Middle frontal gyrus (tissue), 1 donor: ENCODE measurements at regions not wholly inside any gene's neighbourhood (a gene's known extent, or its start where the extent isn't known, plus 50 kb on each side); places are given as distances from the start of the nearest gene placed in this dataset.

Source experiments
- DNase-seq: peaks from one replicate; pipeline ENCODE4 v3.0.0-alpha.2; 2015; ENCODE audit warnings: low spot score; ENCODE audit errors: extremely low spot score

DNA sequence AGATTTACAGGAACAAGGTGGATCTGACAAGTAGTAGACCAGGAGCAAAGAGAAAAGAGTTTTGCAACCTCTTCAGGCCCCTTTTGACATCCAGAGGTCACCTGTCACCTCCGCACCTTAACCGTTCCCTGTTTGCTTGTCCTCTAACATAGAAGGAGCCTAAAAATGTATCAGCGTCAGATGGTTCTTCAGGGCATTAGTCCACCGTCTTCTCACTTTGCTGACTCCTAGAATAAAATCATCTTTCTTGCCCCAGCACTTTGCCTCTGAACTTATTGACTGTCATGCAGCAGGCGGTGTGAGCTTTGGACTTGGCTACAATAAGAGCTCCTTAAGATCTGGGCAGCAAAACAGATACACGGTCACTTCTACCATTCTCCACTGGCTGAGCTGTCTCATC, 339.7 kb upstream of the B3GAT1 start:
- DNase-seq, result no peak

DNA sequence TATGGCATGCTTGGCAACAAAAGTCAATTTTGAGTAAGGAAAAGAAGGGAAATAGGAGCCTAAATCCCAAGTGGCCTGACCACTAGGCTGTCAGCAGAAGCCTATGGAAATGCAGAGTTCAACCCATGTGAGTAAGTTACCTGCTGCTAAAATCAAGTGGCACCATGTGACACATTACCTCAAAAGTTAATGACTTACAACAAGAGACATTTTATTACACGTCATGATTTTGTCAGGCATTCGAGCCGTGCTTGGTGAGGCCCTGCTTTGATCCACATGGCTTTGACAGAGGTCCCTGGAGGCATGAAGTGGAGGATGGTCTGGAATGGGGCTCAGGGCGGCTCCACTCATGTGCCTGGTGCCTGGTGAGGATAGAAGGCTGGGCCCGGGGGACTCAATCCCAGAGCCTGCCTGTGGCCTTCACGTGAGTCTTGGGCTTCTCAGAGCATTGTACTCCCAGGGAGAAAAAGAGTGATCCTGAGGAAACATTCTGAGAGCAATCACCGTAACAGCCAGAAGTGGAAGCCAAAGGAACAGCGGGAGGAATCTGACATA, 339.1 kb upstream of the B3GAT1 start:
- no peak for DNase-seq

DNA sequence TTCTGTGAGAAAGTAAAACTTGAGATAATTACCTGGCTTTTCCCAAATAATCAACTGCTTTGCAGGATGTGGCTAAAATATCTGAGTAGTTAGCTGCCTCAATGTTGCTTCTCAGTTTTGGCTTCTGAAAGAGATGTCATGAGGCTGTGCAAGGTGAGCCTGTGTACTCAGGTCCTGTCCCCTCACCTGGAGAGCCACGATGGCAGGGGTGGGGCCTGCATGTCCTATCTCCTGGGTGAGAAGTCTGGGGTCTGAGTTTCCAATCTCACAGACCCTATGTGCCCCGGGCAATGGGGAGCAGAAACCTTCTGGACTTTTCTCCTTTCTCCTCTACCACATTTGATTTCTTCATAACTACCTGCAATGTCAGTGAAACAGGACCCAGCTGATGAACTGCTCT, 338.6 kb upstream of the B3GAT1 start:
- DNase-seq, result no peak

DNA sequence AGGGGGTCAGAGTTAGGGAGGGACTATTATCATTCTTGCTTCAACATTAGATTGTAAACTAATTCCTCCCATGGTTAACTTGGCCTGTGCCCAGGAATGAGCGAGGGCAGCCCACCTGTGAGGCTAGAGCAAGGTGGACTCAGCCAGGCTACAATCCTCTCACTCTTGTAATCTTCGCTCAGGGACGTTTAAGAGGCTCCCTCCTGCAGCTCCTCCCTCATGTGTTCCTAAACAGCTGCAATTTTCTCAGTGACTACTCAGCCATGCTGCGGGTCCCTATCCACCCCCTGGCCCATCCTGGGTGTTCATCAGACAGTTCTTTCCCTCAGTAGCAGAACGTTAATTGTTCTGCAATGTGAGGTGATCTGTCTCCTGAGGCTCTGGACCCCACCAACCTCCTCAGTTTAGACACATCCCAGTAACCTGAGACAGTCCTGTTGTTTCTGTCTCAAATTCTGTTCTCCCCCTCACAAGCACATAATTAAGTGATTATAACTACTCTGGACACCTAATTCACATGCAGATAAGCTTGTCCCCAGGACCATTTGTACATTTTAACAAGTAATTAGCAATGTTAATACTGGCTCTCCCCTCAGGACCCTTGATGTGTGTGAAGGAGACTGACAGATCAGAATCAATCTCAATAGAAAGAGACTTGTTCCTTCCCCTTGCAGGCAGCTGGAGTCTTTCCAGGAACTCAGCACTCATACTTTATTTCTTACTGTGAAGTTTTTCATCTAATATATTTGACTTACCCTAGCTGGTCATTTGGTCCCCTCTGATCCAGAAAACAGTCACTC, 337.2 kb upstream of the B3GAT1 start:
- no peak for DNase-seq

DNA sequence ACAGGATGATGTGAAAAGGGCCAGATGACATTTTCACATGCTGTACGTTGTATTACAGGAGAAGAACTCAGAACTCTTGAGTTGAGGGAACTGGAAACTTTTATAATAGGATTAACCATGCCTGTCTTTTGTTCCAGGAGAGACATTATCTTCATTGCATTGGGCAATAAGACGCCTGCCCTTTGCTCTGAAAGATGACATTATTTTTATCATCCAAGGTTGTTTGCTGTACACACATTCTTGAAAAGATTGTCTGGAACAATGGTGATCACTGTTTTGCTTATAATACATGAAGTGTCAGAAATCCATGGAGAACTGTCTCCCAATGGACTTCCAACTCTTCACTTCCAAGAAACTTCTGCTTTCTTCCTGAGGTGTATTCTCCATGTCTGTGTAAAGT, 334.6 kb upstream of the B3GAT1 start:
- no peak for DNase-seq

DNA sequence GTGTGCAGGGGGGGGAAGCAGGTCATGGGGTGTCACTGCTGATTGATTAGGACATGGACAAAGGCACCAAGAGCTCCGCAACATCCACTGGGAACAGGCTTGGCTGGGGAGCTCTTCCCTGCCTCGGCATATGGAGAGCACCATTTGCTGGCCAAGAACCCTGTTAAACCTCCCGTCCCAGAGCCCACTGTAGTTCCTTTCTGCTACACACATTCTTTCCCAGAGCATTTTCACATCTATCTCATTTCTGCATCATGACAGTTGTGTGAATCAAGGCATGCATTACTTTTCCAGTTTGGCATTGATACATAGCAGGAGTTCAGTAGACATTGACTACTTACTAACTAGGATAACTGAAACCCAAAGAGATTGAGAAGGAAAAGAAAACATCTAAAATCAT, 333.4 kb upstream of the B3GAT1 start:
- DNase-seq, result no peak

DNA sequence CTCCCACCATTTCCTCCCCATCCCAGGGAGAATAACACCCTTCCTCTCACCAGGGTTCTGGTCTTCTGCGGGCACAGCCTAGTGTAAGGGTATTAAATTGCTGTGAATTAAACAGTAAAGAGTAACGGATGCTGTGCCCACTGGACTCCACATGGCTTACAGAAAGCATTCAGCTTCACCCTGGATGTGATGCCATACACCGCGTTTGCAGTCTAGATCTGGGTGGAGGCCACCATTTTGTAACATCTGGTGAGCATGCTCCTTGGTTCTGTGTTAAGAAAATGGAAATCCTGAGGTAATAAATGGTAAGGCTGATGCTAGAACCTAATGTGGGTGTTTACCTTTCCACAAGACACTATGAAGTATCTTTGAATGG, 331.8 kb upstream of the B3GAT1 start:
- no peak for DNase-seq

DNA sequence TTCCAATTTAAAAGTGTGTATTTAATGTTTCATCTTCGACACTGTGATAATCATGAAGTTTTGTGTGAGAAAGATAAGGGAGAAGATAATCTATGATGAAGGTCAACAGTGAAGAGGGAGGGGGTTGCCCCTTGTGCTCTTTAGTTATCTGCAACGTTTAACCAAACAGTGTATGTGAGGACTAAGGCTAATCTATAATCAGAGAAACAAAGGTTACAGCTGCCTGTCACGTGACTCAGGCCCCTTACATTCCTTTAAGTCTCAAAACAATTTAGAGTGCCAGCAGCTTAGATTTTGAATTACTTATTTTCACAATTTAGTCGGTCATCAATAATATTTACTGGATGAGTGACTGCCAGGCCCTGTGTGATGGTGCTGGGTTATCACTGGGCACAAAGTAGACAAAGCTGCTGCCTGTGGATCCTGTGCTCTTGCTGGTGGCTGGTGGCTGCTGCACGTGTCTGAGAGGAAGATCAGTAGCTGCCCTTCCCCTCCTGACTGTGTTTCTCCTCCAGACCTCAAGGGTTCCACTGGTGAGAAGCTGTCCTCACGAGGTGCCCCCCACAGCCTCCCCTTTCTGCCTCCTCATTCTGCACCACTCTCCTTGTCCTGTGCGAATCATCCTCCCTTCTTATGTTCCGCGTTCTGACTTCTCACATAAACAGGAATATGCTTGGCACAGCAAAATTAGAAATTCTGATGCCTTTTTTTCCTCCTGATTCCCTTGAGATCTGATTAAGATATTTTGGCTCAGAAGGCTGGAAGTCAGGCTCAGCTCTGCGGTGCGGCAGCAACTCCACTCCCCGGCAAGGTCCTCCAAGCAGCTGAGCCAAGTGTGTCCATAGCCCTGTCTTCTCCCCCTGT, 331.1 kb upstream of the B3GAT1 start:
- no peak for DNase-seq

DNA sequence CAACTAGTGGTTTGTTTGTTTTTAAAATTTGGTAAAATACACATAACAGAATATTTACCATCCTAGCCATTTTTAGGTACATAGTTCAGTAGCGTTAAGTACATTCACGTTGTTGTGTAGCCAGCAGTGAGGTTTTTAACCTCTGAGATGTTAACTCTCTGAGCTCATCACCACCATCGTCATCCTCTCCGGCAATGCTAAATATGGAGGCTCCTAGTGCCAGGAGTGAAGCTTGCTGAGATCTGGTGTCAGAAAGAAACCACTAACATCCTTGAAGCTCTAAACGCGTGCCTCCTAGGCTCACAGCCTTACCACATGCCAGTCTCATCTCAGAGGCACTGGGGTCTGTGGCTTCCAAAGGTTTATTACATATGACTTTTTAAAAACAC, 330.2 kb upstream of the B3GAT1 start:
- DNase-seq, result no peak

DNA sequence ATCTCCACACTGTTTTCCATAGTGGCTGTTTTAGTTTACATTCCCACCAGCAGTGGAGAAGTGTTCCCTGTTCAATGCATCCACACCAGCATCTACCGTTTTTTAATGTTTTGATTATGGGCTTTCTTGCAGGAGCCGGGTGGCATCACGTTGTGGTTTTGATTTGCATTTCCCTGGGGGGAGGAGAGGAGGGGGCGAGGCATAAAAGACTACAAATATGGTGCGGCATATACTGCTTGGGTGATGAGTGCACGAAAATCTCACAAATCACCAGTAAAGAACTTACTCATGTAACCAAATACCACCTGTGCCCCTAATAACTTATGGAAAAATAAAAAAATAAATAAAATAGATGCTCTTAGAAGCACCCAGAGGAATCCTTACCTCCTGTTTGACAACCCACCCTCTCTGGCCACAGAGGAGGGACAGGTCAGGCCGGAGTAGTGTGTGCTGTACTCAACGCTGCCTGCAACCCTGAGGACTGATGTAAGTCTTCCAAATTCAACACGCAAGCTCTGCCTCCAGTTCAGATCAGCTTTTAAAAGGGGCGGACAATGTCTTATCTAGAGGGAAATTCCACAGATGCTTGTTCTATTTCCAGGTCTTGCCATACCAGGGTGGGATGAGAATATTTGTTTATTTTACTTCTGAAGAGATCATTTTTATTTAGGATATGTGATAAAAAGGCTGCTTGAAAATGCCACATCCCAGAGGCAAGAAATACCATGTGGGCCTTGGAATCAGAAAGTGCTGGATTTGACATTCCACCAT, 329.6 kb upstream of the B3GAT1 start:
- DNase-seq, result no peak

DNA sequence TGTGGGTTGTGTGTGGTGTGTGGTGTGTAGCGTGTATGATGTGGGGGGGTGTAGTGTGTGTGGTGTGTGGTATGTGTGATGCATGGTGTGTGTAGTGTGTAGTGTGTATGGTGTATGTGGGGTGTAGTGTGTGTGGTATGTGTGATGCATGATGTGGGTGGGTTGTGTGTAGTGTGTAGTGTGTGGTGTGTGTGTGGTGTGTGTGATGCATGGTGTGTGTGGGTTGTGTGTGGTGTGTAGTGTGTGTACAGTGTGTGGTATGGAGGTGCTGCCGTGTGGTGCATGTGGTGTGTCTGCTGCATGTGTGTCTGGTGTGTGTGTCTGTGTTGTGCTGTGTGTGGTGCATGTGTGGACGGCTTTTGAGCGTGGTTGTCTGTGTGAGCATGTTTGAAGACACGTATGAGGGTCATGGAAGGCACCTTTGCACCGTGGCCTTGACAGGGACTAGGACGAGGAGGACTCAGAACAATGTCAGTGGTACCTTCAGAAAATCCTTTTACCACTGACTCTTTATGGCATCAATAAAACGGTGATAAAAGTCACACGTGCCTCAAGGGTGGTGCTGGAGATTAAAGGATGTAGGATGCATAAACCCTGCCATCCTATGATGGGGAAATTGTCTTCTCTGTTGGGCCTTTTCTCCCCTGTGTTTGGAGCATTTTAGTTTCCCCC, 328.7 kb upstream of the B3GAT1 start:
- no peak for DNase-seq

DNA sequence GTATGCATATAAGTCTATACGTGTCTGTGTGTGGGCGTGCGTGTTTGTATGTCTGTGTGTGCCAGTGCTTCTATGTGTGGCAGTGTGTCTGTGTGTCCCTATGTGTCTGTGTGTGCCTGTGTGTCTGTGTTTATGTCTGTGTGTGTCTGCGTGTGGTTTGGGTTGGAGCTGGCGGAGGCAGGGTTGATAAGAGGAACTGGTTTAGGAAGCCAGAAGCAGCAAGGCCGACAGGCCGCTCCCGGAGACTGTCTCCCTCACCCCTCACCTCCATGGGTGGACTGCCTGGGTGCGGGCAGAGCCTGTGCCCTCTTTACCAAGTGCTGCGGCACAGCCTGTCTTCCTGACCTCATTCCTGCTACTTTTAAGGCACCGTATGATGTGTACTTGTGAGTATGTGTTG, 327.1 kb upstream of the B3GAT1 start:
- no peak for DNase-seq

DNA sequence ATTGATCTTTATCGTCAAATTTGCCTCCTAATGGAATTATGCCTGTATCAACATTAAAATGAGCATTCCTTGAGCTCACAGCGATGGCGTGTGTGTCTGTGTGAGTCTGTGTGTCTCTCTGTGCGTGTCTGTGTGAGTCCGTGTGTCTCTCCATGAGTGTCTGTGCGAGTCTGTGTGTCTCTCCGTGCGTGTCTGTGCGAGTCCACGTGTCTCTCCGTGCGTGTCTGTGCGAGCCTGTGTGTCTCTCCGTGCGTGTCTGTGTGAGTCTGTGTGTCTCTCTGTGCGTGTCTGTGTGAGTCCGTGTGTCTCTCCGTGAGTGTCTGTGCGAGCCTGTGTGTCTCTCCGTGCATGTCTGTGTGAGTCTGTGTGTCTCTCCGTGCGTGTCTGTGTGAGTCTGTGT, 326.5 kb upstream of the B3GAT1 start:
- DNase-seq, result no peak

DNA sequence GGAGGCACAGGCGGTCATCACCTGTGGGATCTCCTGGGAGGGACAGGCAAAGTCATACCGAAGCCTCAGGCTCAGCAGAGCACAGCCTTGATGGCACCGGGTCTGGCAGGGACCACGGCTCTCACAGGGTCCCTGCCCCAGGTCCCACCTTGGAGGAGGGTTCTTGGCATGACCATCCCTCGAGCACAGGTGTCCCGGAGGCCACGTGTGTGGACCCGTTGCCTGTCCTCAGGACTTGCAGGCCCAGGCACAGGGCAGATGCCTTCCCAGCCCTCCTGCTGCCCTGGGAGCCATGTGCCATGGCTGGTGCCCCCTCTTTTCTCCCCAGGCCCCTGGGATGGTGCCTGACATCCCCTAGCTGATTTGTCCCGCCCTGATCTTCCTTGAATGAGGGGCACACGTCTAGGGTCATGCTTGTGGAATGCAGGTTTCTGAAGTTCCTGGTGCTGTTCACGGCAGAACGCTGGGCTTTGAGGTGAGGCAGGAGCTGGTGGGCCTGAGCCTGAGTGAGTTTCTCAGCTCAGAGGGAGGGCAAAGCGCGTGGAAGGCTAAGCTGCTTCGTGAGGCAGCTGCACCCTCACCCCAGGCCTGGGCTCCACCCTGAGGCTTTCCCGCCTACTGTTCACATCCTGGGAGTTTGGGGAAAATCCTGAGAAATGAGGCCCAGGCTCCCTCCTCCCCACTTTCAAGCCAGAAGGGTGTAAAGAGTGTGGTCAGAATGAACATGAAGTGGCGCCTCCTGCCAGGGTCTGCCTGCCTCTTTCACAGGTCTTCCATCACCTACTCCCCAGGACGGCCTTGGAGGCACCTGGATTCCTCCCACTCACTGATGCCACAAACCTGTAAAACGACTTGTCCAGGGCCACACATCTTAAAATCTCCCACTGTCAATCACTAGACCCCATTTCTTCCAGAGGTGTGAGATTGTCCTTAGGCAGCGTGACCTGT, 325.8 kb upstream of the B3GAT1 start:
- DNase-seq, result no peak

DNA sequence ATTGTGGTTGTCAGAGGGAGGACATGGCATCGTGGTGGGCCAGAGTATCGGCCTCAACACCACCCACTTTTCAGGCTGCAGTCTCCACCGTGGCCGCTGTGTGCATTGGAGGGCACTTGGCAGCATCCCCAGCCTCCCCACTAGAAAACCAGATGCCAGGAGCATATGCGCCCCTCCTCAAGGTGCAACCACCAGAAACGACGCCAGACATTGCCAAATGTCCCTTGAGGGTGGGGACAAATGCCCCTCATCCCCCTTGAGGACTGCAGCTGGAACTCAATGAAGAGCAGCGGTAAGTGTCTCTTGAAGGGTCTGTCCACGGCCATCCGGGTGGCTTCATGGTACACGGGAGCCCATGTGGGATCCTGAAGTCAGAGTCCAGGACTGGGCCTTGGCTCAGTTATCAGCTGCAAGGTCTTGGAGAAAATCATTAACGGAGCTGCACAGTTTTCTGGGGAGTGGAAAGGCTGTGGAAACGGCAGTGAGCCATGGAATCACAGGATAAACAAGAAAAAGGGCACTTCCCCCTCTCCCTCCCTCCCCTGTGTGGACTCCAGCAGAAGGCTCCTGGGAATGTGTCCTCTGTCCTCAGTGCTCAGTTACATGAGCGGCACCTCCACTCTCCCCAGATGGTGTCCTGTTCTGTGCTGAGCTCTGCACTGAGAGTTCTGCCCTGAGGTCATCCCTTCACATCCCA, 324.4 kb upstream of the B3GAT1 start:
- DNase-seq, result no peak

DNA sequence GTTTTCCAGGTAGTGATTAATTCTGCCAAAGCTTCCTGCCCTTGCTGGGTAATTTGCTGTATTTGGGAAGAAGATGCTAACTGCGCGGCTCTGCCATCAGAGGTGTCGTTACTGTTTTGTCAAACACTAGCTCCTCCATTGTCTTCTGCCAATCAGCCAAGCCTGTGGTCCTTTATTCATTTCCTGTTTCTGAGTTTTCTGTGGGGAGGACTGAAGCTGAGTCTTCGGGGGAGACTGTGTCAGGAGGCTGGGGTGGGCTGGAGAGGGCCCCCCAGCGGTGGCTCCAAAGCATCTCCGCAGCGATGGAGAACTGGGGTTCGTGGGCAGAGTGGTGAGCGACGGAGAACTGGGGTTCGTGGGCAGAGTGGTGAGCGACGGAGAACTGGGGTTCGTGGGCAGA, 322.9 kb upstream of the B3GAT1 start:
- no peak for DNase-seq

DNA sequence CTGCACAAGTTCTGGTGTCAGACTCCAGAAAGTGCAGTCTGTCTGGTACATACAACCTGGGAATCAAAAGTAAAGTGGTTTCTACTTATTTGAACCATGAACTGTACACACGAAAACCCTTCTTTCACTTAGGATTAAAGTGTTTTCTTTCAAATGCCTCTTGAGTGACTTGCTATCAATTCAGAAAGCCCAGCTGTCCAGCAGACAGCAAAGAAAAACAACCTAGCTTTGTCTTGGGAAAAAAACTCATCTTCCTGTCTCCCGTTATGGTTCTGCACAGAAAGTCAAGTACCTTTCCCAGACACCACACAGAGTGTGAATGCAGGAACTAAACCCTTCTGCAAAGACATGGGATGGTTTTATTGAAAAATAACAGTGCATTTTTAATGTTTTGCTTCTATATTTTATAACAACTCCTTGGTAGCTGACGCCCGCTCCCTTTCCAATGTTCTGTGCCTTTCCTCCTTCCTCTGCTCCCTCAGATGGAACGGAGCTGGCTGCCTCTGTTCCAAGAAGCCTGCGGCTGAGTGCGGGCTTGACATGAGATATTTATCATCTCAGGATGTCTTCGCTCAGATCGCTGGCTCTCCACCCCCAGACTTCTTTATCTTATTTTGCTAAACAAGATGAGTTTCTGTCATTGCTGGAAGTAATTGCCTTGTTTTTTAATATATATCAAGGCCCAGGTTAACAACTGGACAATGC, 322.3 kb upstream of the B3GAT1 start:
- DNase-seq, result no peak

DNA sequence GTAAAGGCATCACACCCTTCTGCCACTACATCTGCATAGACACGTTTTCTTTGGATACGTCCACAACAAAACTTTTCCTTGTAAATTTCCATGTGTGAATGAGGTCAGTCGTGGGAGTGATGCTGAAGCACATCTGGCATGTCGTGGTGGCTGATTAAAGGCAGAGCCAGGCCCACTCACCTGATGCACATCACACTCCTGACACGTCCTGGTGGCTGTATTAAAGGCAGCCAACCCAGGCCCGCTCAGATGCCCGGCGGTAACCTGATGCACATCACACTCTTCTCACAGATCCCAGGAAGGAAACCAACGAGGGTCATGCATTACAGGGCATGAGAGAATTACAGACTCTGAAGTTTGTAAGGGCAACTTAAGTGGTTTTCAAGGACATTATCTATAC, 321.6 kb upstream of the B3GAT1 start:
- no peak for DNase-seq
